ENCODE measurements at regions not wholly inside any gene's neighbourhood (a gene's known extent, or its start where the extent isn't known, plus 50 kb on each side); places are given as distances from the start of the nearest gene placed in this dataset.
A peak's percentile ranks its signal among the peaks of the same experiment; 100 is the strongest.

GRCh38 chr3:43917361-43917760 lies 226.6 kb downstream of the ABHD5 start:
- peaks cover 0 to 19% of the 10 kb centered on the region in 2 donors for H3K4me1 ChIP-seq
- H3K36me3 ChIP-seq: no peaks in the 10 kb centered on the region
- no peaks in the 10 kb centered on the region for H3K9me3 ChIP-seq
- no peak overlapping the region for H3K27ac ChIP-seq
- no peak overlapping the region for H3K4me3 ChIP-seq (replicated peaks in 1 of 3)
- DNase-seq: no peak
- TF ChIP-seq POLR2A (IDR thresholded peaks at IDR 0.05) (no peak), CTCF (IDR thresholded peaks at IDR 0.05) (no peak)
- 97% methylated on average over 3 of the region's 3 CpGs for WGBS, 2 donors
- H3K27me3 ChIP-seq: no peaks in the 10 kb centered on the region
- intact Hi-C loops (cut with DNase I): no loop called here

- H3K9me3 ChIP-seq: no peaks in the 10 kb centered on the region
- peaks cover 5 to 36% of the 10 kb centered on the region in 2 donors for H3K4me1 ChIP-seq
- no peak for DNase-seq
- TF ChIP-seq POLR2A (IDR thresholded peaks at IDR 0.05): no peak
- TF ChIP-seq CTCF (IDR thresholded peaks at IDR 0.05): no peak
- no peak overlapping the region for H3K27ac ChIP-seq
- H3K27me3 ChIP-seq: no peaks in the 10 kb centered on the region
- no peak overlapping the region for H3K4me3 ChIP-seq (replicated peaks in 1 of 3)
- H3K36me3 ChIP-seq: no peaks in the 10 kb centered on the region
- intact Hi-C loops (cut with DNase I): no loop called here
- 75 to 79% methylated on average over 7 of the region's 7 CpGs for WGBS, 2 donors
These were observed 228.3 kb downstream of the ABHD5 start for GRCh38 chr3:43919029-43919428.

GRCh38 chr3:43921056-43921648 lies 230.4 kb downstream of the ABHD5 start:
- Histone ChIP-seq H3K4me3 (replicated peaks in 1 of 3) (no peak overlapping the region), H3K27ac (peak overlapping the region in 1 of 3 donors; percentile 46), H3K27me3 (no peaks in the 10 kb centered on the region), H3K4me1 (peaks cover 5 to 37% of the 10 kb centered on the region in 2 donors), H3K9me3 (no peaks in the 10 kb centered on the region), H3K36me3 (no peaks in the 10 kb centered on the region)
- intact Hi-C loops (cut with DNase I): no loop called here
- TF ChIP-seq POLR2A (IDR thresholded peaks at IDR 0.05) (no peak), CTCF (IDR thresholded peaks at IDR 0.05) (no peak)
- WGBS, 2 donors: 64 to 72% methylated on average over 8 of the region's 8 CpGs
- no peak for DNase-seq

- intact Hi-C loops (cut with DNase I): no loop called here
- H3K36me3 ChIP-seq: no peaks in the 10 kb centered on the region
- WGBS, 2 donors: 87 to 90% methylated on average over 3 of the region's 3 CpGs
- peaks cover 5 to 37% of the 10 kb centered on the region in 2 donors for H3K4me1 ChIP-seq
- peak overlapping the region in 2 of 3 donors; percentile 27 to 73 for H3K27ac ChIP-seq
- TF ChIP-seq POLR2A (IDR thresholded peaks at IDR 0.05) (no peak), CTCF (IDR thresholded peaks at IDR 0.05) (no peak)
- H3K27me3 ChIP-seq: no peaks in the 10 kb centered on the region
- no peak for DNase-seq
- H3K4me3 ChIP-seq (replicated peaks in 1 of 3): no peak overlapping the region
- H3K9me3 ChIP-seq: no peaks in the 10 kb centered on the region
These were observed 231.6 kb downstream of the ABHD5 start for GRCh38 chr3:43922374-43922773.

- no peaks in the 10 kb centered on the region for H3K27me3 ChIP-seq
- 33 to 39% methylated on average over 13 of the region's 13 CpGs for WGBS, 2 donors
These were observed 232.6 kb downstream of the ABHD5 start for GRCh38 chr3:43923104-43923882.

More at GRCh38 chr3:43923104-43923882, 232.6 kb downstream of the ABHD5 start:
- H3K4me3 ChIP-seq (replicated peaks in 1 of 3): no peak overlapping the region
- no peaks in the 10 kb centered on the region for H3K36me3 ChIP-seq
- H3K9me3 ChIP-seq: no peaks in the 10 kb centered on the region
- peak; percentile 57 to 62 for DNase-seq
- peaks cover 5 to 37% of the 10 kb centered on the region in 2 donors for H3K4me1 ChIP-seq
- TF ChIP-seq POLR2A (IDR thresholded peaks at IDR 0.05): no peak
- TF ChIP-seq CTCF (IDR thresholded peaks at IDR 0.05): no peak
- intact Hi-C loops (cut with DNase I): no loop called here
- peak overlapping the region; percentile 27 to 73 (median 60) for H3K27ac ChIP-seq
